Testis (tissue), 2 donors: ENCODE measurements at regions not wholly inside any gene's neighbourhood (a gene's known extent, or its start where the extent isn't known, plus 50 kb on each side); places are given as distances from the start of the nearest gene placed in this dataset.

Experiments used
- CTCF ChIP-seq, 3 experiments: fragments of 450-650 bp in 2 of 3; fragments of 200-600 bp in 1 of 3; sonication (generic) in 1 of 3; IDR thresholded peaks; one replicate each; pipeline ENCODE4 v1.5.1; 2016 to 2019; ENCODE audit warnings: antibody characterized with exemption in 3 of 3, mild to moderate bottlenecking in 2 of 3, moderate library complexity in 1 of 3
- POLR2A ChIP-seq: fragments of 450-650 bp; IDR thresholded peaks from one replicate; pipeline ENCODE4 v1.6.1; 2017; ENCODE audit warnings: antibody characterized with exemption, mild to moderate bottlenecking, moderate library complexity

DNA sequence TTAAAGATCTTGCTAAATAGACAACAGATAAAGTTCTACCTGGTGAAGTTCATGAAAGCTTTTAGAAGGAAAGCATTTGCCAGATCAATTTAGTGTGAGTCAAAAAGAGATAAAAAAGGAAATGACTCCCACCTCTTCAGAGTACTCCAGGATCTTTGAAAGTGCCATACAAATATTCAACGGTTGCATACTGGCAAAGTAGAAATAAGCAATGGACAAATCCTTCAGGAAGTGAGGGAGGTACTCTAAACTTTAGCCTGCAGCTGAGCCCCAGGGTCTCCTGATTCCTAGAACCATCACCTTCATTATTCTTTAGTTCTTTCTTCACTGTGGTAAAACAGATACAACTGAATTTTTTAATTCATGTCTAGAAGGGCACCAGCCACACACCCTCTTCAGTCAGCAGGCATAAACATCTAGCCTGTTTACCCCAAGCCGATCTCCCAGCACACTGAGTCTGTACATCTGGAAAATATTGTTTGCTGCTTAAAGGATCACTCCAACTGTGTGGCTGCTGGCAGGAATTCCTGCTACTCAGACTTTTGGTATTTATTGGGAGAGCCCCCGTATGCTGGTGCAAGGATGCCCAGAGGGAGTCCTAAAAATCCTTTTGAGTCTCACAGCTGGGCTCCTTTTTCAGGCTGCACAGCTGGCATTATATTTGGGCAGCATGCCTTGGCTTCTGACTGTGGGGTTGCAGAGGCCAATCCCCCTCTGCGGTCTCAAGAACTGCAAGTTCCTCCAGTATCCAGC lies 72.3 kb upstream of the SESTD1 start:
- TF ChIP-seq CTCF (IDR thresholded peaks at IDR 0.05) (no peak), POLR2A (no peak)
